PFSK-1 (cell line): ENCODE measurements at regions not wholly inside any gene's neighbourhood (a gene's known extent, or its start where the extent isn't known, plus 50 kb on each side); places are given as distances from the start of the nearest gene placed in this dataset.

ENCODE experiments used
- POLR2AphosphoS5 ChIP-seq: IDR thresholded peaks from 2 replicates; pipeline ENCODE4 v1.6.1; 2012; ENCODE audit warnings: low read depth, mild to moderate bottlenecking, control low read depth, low read length, moderate library complexity
- REST ChIP-seq, 2 experiments: IDR thresholded peaks; 2 replicates each; pipeline versions ENCODE4 v1.6.1 to v1.8.0; 2011 to 2012; ENCODE audit warnings: low read depth in 2 of 2, low read length in 2 of 2, control low read depth in 1 of 2, inconsistent platforms in 1 of 2, mild to moderate bottlenecking in 1 of 2, moderate library complexity in 1 of 2; ENCODE audit not compliant: insufficient read depth in 1 of 2
- SIN3A ChIP-seq: IDR thresholded peaks from 2 replicates; pipeline ENCODE4 v1.6.1; 2012; ENCODE audit warnings: mild to moderate bottlenecking, low read length, moderate library complexity, borderline replicate concordance; ENCODE audit not compliant: insufficient read depth
- TAF1 ChIP-seq: IDR thresholded peaks from 2 replicates; pipeline ENCODE4 v1.6.1; 2012; ENCODE audit warnings: low read length, control low read depth, borderline replicate concordance; ENCODE audit not compliant: insufficient read depth

- no peak for TF ChIP-seq POLR2AphosphoS5
- TF ChIP-seq REST (IDR thresholded peaks at IDR 0.05; ENCODE audit: insufficient read depth in 1 of 2, low read depth in 2 of 2, low read length in 2 of 2) = no peak
- TF ChIP-seq TAF1 = no peak
- no peak for TF ChIP-seq SIN3A
Measured at GRCh38 chr5:27532305-27532704, 493.9 kb upstream of the CDH9 start.
